IPS DF 19.7 (cell line): ENCODE measurements at regions not wholly inside any gene's neighbourhood (a gene's known extent, or its start where the extent isn't known, plus 50 kb on each side); places are given as distances from the start of the nearest gene placed in this dataset.

Source experiments
- DNase-seq: peaks from one replicate; pipeline ENCODE4 v3.0.0-alpha.2; 2013; ENCODE audit warnings: low read depth, low spot score

DNA sequence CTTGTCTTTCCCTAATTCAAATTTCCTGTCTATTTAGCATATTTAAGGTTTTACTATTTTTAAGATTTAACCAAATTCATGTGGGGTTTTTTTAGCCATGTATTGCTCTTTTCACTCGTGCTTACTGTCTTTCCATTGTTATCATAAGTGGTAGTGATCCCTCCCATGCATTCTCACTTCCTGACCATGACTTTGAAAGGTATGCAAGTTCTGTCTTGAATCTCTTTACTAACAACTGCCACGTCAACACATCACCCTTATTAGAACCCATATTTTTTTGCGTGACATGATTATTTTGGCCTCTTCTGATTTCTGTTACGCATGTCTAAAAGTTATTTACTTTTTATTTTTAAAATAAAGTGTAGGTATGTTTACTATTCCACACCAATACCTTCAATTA lies 94.7 kb upstream of the CDH6 start:
- no peak for DNase-seq

DNA sequence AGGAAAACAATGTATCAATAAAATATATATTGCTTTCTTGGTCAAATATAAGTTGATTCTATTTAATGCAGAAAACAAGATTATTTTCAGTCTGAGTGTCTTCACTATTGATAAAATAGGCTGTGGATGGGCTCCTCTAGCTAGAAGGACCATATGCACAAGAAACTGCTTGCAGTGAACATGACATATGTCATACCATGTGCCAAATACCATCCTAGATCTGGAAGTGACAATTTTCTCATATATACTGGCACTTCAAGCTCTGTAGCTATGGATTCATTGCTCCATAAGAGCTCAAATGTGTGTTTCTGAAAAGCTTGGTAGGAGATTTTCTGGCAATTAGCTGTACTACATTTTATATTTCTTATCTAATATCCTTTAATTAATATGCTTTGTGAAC lies 95.6 kb upstream of the CDH6 start:
- DNase-seq: no peak

DNA sequence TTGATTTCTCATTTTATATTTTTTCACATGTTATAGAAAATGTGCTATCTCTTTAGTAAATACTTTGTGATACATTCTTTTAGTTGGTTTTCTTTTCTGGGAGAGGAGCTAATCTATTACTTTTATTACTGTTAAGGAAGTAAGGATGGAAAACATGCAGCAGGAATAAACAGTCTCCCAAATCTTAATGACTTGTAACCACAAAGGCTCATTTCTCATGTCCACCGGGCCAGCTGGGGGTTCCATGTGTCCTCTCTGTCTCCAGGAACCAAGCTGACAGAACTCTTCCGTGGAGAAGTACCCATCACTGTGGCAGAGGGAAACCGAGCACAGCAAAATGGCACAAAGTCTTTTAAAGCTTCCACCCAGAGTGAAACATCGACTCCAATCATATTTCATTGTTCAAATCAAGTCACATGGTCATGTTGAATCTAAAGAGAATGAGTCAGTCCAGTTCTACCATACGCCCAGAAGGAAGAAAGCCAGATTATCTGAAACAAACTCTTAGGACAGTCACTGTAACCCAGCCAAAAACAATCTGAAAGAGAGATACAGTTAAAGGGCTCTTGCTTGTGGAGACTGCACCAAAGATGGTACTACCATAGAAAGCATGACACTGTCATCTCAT lies 97.1 kb upstream of the CDH6 start:
- no peak for DNase-seq

DNA sequence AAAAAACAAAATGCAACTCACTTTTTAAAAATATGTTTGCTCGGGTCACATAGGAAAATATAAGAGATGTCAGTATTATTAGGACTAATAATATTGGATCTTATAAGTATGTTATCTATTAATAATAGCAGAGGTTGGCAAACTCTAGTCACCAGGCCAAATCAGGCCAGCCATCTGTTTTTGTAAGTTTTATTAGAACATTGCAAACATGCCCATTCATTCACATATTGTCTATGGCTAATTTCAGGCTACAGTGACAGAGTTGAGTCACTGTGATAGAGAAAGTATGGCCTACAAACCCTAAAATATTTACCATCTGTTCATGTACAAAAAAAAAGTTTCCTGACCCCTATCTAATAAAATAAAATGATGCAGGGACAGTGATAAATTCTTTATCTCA lies 97.7 kb upstream of the CDH6 start:
- DNase-seq: no peak

DNA sequence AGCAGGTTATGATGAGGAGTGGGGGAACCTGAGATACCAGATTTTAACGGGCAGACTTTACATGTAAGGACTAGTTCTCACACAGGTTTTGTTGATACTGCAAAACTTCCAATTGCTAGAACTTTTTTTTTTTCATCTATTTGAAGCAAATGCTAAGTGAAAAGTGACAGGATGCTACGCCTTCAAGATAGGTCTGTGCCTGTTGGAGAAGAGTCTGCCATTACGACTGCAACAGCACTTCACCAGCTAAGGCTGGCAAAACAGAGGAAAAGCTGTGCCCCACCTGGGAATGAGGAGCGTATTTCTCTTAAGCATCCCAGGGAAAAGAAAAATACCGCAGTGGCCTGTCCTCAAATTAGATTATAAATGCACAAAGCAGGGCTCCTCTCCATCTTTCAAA lies 102.0 kb upstream of the CDH6 start:
- no peak for DNase-seq

DNA sequence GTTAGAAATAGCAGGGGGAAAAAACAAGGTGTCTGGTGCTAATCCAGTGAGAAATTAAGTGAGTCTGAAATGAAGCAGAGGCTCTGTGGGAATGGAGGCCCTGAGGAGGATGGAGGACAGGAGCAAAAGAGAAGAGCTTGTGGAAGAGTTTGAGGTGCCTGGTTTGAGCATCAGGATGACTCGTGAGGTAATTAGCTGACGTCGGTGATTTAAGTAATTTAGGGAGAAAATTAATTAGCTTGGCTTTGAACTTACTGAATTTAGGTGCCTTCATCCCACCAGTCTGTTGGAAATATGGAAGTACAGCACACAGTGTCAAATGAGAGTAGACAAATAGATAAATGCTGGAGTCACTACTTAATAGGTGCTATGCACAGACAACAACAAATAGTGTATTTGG lies 103.0 kb upstream of the CDH6 start:
- no peak for DNase-seq

DNA sequence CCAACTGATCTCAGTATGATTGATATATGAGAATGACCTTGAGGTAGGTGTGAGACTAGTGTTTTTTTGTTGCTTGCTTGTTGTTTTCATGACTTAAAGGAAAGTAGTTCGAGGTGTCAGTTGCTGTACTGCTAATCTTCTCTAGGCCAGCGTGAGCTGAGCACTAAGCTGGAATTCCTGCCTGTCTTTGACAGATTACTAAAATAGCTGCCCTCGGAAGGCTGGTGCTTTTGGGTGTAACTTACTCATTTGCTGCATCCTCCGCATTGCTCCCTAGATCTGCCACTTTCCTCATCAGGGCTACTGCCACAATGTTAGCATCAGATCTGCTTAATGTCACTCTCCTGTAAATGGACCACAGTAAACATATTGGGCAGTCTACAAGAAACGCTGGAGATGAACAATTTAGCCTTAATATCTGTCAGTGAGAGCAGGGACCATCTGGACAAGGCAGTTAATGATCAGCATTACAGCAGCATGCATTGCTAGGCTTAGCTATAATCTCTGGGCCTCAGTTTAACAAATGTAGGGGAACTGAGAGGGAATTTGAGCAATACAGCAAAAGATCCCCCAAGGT lies 106.6 kb upstream of the CDH6 start:
- DNase-seq: no peak

DNA sequence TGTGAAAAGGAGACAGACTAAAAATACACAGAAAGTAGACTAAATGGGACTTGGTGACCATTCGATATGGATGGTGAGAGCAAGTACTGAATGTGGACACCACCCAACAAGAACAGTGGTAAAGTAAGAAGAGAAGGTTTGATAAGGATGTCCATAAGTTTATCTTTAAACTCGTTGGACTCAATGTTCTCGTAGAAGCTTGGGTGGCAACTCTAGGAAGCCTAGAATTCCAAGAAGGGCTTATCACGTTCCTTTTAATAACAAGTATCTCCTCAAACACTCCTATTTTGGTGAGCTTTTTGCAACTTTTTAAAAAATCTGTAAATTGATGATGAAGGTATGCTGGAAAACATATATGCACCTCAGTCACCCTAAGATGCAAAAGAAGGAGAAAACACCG lies 108.6 kb upstream of the CDH6 start:
- no peak for DNase-seq

DNA sequence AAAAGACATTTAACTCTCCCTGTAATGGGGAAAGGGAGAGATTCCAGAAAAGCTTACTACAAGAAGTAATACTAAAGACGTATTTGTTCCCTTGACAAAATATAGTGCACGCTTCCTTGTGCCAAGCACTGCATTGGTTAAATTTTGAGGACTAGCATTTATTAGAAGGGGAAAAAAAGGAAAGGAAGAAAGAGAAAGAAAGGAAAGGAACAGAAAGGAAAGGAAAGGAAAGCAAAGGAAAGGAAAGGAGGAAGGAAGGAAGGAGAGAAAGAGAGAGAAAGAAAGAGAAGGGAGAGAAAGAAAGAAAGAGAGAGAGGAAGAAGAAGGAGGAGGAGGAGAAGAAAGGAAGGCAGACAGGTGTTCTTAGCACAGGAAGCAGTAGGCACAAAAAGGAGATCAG lies 110.1 kb upstream of the CDH6 start:
- DNase-seq: no peak

DNA sequence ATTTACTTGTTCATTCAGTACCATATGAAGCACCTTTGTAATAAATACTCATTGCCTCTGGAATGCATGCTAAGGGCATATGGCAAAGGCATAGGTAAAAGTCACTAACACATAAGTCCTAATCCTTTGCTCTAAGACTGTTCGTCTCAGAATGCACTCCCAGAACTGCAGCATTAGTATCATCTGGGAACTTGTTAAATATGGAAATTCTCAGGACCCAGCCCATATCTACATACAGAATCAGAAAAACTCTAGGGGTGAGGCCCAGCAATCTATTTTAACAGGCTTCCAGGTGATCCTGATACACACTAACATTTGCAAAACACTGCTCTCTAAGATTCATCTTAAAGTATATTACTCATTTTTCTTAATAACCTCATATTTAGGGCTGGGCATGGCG lies 113.8 kb upstream of the CDH6 start:
- no peak for DNase-seq

DNA sequence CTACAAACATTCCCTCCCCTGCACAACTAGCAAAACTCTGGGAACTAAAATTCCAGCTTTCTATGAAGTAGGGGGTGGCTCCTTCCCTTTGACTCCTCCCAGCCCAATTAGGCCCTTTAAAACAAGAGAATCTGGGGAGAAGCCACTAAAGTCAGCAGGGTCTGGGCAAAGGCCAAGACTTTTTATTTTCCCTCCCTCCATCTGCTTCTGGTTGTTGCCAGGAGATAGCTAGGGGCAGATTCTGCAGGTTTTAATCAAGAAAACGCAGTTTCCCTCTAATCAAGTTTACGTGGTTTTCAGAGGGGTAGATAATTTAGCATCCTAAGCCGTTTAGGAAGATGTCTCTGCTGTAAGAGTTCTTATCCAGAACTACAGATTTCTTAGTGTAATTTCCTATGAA lies 114.5 kb upstream of the CDH6 start:
- no peak for DNase-seq

DNA sequence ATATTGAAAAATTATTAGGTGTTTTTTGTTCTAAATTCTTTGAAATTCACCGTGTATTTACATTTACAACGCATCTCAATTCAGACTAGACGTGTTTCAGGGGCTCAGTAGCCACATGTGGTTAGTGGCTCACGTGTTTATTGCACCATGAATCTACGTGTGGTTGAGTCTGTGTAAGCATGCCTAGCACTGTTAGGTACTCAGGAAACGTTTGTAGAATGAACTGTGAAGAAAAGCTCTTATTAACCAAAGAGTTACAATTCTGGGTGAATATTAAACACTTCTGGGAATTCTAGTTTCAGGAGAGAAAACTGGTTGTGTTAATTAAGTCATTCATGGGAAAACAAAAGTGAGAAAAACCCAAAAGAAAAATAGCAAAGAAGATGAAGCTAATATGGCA lies 117.5 kb upstream of the CDH6 start:
- DNase-seq: no peak

DNA sequence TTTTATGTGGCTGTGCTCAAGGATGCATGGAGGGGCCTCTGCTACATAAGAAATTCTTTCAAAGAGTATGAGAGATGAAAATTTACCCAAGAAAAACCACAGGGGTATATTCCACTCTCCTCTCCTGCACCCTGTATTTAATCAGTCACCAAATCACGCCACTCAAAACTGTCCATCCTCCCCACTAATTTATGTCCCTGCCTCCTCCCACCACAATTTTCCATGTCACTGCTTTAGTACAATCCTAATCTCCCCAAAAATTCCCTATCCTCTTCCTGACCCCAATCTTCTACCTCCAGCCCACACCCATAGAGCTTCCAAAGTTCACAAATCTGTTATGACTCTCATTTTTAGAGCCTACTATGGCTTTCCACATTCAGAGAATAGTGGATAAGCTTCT lies 125.2 kb upstream of the CDH6 start:
- no peak for DNase-seq

DNA sequence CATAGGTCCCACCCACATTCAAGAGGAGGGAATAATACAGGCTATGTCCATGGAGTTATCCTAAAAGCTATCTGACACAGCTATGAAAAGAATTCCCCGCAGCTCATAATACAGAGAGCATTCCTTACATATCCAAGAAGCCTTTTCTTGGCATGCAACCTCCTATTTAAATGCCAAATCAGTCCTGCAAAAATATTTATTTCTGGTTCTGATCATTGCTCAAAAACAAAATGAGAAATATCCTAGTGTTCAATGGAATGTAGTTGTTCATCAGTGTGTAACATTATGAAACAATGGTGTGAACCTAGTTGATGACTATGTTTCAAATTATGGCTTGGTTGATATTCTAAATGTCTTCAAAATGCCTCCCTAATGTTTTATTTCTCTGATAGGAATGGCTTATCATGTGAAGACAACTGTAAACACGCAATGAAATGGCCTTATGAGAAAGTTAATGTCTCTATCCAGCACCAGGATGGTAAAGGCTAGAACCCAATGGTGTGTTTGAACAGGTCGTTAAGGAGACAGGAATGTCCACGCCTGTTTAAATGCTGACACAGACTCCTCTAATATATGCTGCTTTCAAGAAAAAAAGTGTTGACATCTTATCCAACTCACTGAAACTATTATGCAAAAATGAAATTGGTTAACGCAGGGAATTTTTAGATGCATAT lies 126.7 kb upstream of the CDH6 start:
- no peak for DNase-seq

DNA sequence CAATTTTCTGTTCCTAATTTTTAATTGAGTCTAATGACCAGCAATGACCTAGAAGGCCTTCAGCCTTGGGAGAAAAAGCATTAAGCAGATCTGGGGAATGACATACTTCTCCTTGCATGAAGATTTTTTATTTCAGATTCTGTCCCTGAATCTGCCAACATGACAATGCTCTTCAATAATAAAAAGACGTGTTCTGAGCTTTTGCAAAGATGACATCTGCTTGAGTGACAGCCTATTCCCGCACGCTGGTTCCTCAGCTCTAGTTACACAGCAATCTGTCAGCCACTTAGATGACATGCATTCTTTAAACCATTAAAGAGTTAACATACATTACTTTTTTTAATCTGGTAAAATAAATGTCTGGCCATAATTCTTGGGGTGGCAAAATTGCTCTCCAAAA lies 129.3 kb upstream of the CDH6 start:
- DNase-seq: no peak

DNA sequence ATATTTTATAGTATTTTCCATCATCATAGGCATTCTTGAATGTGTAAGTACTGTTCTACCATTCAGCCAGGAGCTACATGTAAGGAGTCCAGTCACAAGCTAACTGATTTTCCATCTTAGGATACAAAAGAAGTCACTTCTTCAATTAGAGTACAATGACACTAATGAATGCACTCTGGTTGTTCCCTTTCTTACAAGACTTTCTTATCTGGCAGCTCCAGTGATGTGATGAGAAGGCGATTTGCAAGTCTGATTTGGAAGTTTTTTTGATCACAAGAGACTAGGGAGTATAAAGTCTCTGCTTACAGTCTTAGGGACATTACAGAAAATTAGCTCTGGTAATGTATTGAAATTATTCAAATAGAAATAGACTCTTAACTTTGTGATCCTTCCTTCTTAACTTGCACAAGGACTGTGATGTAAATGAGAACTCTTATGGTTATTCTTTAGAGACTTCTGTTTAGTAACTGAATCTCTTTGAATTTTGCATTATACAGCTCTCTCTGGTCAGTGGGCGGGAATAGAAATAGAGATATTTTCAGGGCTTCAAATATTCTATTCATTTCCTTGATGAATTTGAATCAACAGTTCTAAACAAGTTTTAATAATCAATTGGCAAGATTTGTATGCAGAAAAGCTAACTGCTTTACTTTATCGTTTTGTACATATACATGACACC lies 130.4 kb upstream of the CDH6 start:
- no peak for DNase-seq

DNA sequence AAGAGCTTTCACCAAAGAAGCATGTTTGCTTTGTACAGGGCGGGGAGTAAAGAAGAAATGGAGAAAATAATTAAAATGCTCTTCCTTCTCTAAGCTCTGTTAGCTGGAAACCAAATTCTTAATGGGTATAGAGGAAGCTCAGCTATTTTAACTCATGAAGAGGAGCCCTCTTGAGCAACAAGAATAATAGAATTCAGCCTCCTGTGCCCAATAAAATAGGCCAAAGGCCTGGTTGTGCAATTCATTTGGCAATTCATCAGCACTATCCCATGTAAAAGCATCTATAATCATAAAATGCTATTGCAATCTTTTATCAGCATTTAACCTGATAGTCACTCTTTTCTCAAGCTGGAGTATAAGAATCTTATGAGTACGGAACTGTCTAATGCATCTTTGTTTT lies 133.6 kb upstream of the CDH6 start:
- DNase-seq: no peak

DNA sequence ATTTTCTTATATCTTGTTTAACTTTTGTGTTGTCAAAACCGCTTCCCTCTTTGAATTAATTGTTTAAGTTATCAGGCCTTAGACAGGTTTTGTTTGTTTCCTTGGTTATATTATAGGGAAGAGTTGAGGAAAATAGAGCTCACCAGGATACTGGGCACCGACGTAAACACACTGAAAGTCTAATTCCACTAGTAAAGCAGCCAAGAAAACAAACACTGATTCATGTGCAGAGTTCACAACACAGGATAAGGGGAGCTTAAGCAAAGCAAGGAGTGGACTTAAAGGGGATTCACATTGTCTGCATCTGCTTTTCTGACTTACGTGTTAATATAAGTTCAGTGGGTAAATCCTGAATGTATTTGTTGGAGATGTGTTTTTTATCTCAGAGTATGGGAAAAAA lies 139.0 kb upstream of the CDH6 start:
- DNase-seq: no peak

DNA sequence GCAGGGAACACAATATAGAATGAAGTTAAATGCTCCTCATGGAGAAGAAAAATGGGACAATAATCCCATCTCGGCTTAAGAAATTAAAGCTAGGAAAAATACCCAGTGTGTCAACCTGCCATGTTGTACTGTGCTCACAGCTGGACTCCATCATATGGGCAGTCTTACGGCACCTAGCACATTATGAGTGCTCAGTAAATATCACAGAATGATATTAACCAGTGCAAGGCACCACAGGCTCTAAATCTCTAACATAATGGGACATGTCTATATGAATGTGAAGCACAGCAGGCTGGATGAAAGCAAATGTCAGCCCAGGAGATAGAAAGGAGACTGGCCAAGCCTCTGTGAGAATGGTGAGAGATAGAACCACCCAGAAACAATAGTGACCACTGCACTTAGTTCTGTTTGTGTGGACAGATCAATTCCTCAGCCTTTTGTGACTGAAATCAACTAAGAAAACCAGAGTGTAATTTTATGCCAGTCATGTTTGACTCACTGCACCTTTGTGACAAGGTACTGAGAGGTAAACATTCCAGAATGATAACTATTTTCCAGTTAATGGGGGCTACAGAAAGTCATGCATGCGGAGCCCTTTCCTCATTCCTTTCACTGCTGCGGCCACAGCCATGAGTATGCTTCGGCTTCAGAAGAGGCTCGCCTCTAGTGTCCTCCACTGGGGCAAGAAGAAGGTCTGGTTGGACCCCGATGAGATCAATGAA lies 140.4 kb upstream of the CDH6 start:
- no peak for DNase-seq

DNA sequence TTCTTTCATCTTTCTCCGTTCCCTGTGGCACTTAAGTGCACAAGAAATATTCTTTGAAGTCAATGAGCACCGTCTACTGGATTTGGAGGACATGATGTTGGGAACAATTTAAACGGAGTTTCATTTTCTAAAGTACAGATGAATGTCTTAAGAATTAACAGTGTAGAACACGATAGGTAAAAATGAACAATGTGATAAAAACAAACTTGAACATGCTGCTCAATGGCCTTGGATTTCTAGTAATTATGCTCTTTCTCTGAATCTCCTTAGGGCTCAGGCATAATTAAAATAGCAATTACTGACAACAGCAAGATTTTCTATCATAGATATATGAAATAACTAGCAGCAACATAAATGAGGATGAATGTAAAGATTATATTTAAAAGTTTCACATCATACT lies 142.2 kb upstream of the CDH6 start:
- DNase-seq: no peak

DNA sequence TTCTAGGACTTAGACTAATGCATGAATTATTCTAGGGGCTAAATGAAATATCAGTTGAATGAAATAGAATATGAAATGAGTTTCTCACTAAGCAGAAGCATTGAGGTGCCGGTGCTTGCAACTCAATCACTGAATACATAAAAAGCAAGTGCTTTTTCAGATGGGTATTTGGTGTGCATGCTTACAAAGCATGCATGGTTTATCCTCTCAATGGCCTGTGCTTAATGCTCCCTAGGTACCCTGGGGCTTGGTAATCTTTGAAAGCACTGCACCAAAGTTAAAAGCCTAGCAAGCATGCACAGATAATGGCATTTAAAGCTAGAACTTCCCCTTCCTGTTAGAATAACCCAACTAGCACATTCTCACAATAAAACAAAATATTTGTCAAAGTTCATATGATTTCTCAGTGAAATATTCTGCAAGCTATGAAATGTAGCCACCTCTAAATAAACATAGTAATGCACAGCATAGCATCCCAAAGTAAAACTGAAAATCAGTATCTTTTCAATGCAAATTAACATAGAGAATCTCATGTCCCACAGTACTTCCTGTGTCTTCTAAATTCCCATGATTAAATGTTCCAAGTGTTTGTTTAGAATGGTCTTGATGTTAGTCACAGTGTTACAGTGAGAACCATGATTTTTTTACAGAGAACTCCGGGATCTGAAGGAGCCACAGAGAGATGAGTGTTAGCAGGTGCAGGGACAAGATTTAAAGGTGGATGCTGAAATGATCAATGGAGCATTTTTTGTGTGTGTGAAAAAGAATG lies 143.4 kb upstream of the CDH6 start:
- DNase-seq: no peak

DNA sequence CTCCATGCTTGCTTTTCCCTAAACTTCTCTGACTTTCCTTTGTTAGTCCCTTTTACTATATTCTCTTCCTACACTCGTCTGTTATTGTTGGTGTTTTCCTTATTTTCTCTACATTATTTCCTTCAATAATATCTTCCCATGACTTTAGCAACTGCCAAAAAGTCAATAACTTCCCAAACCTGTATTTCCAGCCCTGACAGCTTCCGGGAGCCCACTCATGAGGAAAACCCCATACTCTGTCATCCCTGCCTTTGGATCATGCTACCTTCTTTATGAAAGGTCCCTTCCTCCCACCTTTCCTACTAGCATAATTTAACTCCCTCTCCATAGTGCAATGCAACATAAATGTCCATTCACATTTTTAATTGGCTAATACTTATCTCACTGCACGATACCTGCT lies 144.0 kb upstream of the CDH6 start:
- DNase-seq: no peak
